SU-DHL-6 (cell line): ENCODE measurements at regions not wholly inside any gene's neighbourhood (a gene's known extent, or its start where the extent isn't known, plus 50 kb on each side); places are given as distances from the start of the nearest gene placed in this dataset.

Experiments used
- H2AFZ ChIP-seq: fragments of 200-600 bp; sonication (generic); 2 replicates; pipeline ENCODE4 v1.6.1; 2014; ENCODE audit warnings: low read depth, mild to moderate bottlenecking, moderate library complexity, mixed read lengths, antibody characterized with exemption, low read length; ENCODE audit not compliant: severe bottlenecking
- H3F3A ChIP-seq: fragments of 200-600 bp; shearing (Covaris generic); 2 replicates; pipeline ENCODE4 v1.6.0; 2016; ENCODE audit warnings: antibody characterized with exemption, mild to moderate bottlenecking; ENCODE audit not compliant: insufficient read depth
- H3K27ac ChIP-seq: fragments of 200-600 bp; sonication (generic); 2 replicates; pipeline ENCODE4 v1.5.1; 2016; ENCODE audit warnings: low read depth, mild to moderate bottlenecking, low read length, moderate library complexity, mixed read lengths
- H3K27me3 ChIP-seq: fragments of 200-600 bp; sonication (generic), shearing (Covaris generic); 2 replicates; pipeline ENCODE4 v1.6.0; 2014; ENCODE audit warnings: mild to moderate bottlenecking, low read length
- H3K36me3 ChIP-seq: fragments of 200-600 bp; sonication (generic); 2 replicates; pipeline ENCODE4 v1.6.1; 2014; ENCODE audit warnings: mild to moderate bottlenecking, low read length, mixed read lengths
- H3K4me2 ChIP-seq: fragments of 300-600, 200-600 bp; shearing (Covaris generic), sonication (generic); 2 replicates; pipeline ENCODE4 v1.6.0; 2014; ENCODE audit warnings: low read length, low read depth, mild to moderate bottlenecking; ENCODE audit not compliant: poor library complexity, severe bottlenecking
- H3K4me3 ChIP-seq: fragments of 200-600 bp; sonication (generic); 2 replicates; pipeline ENCODE4 v1.5.1; 2014; ENCODE audit warnings: antibody characterized with exemption, low read length, mild to moderate bottlenecking, mixed read lengths; ENCODE audit not compliant: insufficient read depth, poor library complexity, severe bottlenecking
- H3K79me2 ChIP-seq: fragments of 200-600 bp; sonication (generic); 2 replicates; pipeline ENCODE4 v1.6.1; 2014; ENCODE audit warnings: mild to moderate bottlenecking, low read length, moderate library complexity; ENCODE audit not compliant: insufficient read depth
- H3K9ac ChIP-seq: fragments of 200-600 bp; sonication (generic); 2 replicates; pipeline ENCODE4 v1.7.0; 2014; ENCODE audit warnings: mild to moderate bottlenecking, low read length
- H3K9me2 ChIP-seq: fragments of 200-600 bp; sonication (generic); replicated peaks from 2 replicates; pipeline ENCODE4 v1.6.1; 2014; ENCODE audit warnings: low read length; ENCODE audit not compliant: insufficient read depth
- H3K9me3 ChIP-seq: fragments of 200-600 bp; sonication (generic); 2 replicates; pipeline ENCODE4 v1.6.1; 2014; ENCODE audit warnings: low read length, mixed read lengths; ENCODE audit not compliant: insufficient read depth
- H4K20me1 ChIP-seq: fragments of 200-600 bp; sonication (generic); 2 replicates; pipeline ENCODE4 v1.6.1; 2014; ENCODE audit warnings: low read depth, mild to moderate bottlenecking, antibody characterized with exemption, low read length, moderate library complexity, mixed read lengths
- EZH2phosphoT487 ChIP-seq: fragments of 200-600 bp; sonication (generic), shearing (Covaris generic); conservative IDR thresholded peaks from 2 replicates; pipeline ENCODE4 v1.6.1; 2018; ENCODE audit warnings: mild to moderate bottlenecking, antibody characterized with exemption, low read length, moderate library complexity, mixed read lengths
- TF ChIP-seq, protein P1 (sequence below): fragments of 200-600 bp; sonication (generic); IDR thresholded peaks from one replicate; pipeline ENCODE4 v1.5.1; 2017; ENCODE audit warnings: antibody characterized with exemption, mild to moderate bottlenecking, low read length, moderate library complexity; ENCODE audit not compliant: insufficient read depth, poor library complexity, severe bottlenecking

DNA sequence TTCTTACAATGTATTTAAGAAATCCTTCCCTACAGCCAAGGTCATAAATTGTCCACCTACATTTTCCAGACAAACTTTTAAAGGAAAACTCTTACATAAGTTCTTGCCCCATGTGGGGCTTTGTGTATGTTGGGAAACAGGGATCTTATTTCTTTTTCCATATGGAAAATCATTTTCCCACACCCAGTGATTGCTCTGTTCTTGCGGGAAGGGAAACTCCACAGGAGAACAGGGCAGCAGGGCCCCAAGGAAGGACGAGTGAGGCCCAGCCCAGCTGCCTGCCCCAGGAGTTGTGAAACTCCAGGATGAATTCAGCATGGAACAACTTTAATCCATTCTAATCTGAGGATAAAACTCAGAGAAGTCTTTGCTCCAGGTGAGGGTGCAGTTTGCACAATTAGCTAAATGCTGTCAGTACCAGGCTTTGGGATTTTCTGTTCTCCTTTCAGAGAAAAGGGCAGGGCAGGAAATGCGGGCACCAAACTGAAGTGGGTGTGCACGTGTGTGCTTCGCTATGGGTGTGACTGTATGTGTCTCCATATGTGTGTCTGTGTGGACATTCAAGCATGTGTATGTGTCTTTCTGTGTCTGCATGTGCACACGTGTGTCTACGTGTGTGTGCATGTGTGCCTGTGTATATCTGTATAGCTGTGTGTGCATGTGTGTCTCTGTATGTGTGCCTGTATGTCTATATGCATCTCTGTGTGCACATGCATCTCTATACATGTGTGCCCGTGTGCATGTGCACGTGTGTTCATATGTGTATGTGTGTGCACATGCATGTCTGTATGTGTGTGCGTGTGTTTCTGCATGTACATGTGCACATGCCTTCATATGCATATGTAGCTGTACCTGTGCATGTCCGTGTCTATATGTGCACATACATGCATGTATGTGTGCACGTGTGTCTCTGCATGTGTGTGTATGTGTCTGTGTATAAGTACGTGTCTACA lies 102.0 kb upstream of the FAM20C start:
- Histone ChIP-seq H3K79me2 (no peaks in the 10 kb centered on the region), H3K9me2 (no peaks in the 10 kb centered on the region), H3K27me3 (no peaks in the 10 kb centered on the region), H2AFZ (no peak overlapping the region), H3K4me3 (no peak overlapping the region), H3K27ac (no peak overlapping the region), H3K4me2 (no peak overlapping the region), H3K9me3 (no peaks in the 10 kb centered on the region), H3K36me3 (no peaks in the 10 kb centered on the region), H4K20me1 (no peaks in the 10 kb centered on the region), H3F3A (no peaks in the 10 kb centered on the region), H3K9ac (no peak overlapping the region)
- TF ChIP-seq EZH2phosphoT487 = no peak
- TF ChIP-seq, protein P1, sequence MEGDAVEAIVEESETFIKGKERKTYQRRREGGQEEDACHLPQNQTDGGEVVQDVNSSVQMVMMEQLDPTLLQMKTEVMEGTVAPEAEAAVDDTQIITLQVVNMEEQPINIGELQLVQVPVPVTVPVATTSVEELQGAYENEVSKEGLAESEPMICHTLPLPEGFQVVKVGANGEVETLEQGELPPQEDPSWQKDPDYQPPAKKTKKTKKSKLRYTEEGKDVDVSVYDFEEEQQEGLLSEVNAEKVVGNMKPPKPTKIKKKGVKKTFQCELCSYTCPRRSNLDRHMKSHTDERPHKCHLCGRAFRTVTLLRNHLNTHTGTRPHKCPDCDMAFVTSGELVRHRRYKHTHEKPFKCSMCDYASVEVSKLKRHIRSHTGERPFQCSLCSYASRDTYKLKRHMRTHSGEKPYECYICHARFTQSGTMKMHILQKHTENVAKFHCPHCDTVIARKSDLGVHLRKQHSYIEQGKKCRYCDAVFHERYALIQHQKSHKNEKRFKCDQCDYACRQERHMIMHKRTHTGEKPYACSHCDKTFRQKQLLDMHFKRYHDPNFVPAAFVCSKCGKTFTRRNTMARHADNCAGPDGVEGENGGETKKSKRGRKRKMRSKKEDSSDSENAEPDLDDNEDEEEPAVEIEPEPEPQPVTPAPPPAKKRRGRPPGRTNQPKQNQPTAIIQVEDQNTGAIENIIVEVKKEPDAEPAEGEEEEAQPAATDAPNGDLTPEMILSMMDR = no peak

DNA sequence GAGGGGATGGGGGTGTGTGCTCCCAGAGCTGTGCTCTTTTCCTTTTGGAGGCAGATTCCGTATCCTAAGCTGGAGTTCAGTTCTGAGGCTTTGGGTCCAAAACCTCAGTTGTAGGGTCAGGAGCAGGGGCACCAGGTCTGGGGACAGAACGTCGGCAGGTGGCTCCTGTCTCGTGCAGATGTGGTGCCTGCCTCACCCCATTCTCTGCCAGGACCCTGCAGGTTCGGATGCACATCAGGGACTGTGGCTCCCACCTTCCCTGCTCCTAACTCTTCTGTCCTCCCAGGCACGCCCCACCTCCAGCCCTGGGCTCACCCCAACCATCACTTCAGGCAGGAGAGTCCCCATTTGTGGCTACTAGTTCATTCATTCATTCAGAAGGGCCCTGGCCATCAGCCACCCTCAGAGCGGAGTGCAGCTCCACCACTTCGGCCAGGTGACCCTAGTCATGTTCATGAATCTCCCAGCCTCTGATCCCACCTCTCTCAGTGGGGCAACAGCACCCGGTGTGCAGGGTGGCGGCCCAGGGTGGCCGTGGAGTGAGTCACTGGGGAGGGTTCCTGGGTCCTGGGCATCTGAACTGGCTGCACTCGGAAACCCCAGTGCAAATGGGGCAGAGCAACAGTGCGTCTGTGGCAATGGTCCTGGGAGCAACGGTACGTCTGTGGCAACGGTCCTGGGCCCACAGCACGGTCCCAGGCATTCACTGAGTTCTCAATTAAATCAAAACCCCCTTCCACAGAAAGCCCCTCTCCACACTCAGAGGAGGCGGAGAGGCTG lies 100.8 kb upstream of the FAM20C start:
- no peaks in the 10 kb centered on the region for H3K9me2 ChIP-seq

DNA sequence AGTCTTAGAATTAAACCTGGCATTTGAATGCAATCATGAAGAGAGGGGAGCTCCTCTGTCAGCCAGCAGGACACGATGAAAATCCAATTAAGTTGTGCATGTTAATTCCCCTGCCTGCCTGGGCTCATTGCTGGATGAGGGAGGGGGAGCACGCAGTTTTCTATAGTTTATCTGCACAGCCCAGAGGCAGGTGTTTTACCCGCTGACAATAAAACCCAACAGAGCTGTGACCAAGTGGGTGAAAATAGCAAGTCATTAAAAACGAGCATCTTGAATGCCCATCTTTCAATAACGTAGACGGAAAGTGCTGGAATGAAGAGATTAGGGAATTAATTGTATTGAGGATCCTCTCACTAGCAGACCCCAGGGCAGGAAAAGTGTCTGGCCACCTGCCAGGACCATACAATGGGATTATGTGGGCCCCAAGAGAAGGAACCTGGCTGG lies 100.1 kb upstream of the FAM20C start:
- no peak overlapping the region for H3K9ac ChIP-seq
- H3K27ac ChIP-seq = no peak overlapping the region
- H3K9me2 ChIP-seq = no peaks in the 10 kb centered on the region
- H3K4me3 ChIP-seq = no peak overlapping the region
- no peaks in the 10 kb centered on the region for H3F3A ChIP-seq
- H3K36me3 ChIP-seq = no peaks in the 10 kb centered on the region
- no peaks in the 10 kb centered on the region for H4K20me1 ChIP-seq
- H2AFZ ChIP-seq = no peak overlapping the region
- no peaks in the 10 kb centered on the region for H3K79me2 ChIP-seq
- TF ChIP-seq, protein P1 = no peak
- no peak for TF ChIP-seq EZH2phosphoT487
- no peaks in the 10 kb centered on the region for H3K27me3 ChIP-seq
- H3K4me2 ChIP-seq = no peak overlapping the region
- no peaks in the 10 kb centered on the region for H3K9me3 ChIP-seq

More for the DNA sequence above, 100.8 kb upstream of the FAM20C start:
- Histone ChIP-seq H3K4me3 (no peak overlapping the region), H3K27ac (no peak overlapping the region), H3K4me2 (no peak overlapping the region), H3K9ac (no peak overlapping the region), H3K79me2 (no peaks in the 10 kb centered on the region), H3K27me3 (no peaks in the 10 kb centered on the region), H3K36me3 (no peaks in the 10 kb centered on the region), H4K20me1 (no peaks in the 10 kb centered on the region), H2AFZ (no peak overlapping the region), H3K9me3 (no peaks in the 10 kb centered on the region), H3F3A (no peaks in the 10 kb centered on the region)
- TF ChIP-seq, protein P1 = no peak
- TF ChIP-seq EZH2phosphoT487 = no peak
